ENCODE measurements at regions not wholly inside any gene's neighbourhood (a gene's known extent, or its start where the extent isn't known, plus 50 kb on each side); places are given as distances from the start of the nearest gene placed in this dataset.

DNA sequence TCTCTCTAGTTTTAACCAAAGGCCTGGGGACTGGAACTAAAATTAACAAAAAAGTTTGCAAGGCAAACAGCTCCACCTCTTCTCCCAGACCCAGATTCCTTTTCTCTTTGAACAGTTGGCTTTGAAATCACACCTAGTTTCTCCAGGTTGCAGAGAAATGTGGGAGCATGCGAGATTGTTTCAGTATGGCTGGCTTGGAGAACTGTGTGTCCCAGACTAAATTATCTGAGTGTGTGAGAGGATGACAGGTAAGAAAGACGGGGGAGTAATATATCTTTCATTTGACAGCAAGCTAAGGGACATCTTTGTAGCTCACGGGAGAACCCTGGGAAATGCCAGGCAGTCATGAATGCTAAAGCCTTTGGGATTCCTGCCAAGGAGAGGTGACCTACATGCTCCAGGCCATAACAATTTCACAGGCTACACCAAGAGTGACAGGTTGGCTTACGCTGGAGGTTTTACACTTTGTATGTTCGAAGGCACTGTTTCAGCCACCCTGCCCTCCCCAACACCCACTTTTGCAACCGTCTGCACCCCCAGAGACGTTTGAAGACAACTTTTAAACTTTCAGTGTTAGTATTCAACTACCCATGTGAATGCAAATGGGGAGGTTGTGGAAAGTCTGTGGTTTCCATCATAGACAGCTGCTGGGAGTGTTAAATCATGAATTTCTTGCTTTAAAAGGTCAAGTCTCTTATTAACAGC lies 109.3 kb upstream of the SNX19 start:
- H3K9me2 ChIP-seq (ENCODE audit: insufficient read depth, low read length): no peaks in the 10 kb centered on the region
- CTCF ChIA-PET (ENCODE audit: unreplicated experiment): no interaction called here
- TF ChIP-seq EZH2phosphoT487 (IDR thresholded peaks at IDR 0.05; ENCODE audit: borderline replicate concordance, low read depth, low read length): no peak
- TF ChIP-seq CTCF (conservative IDR thresholded peaks at IDR 0.05; ENCODE audit: low read length): no peak
- no peak overlapping the region for H2AFZ ChIP-seq (ENCODE audit: low read length)
- no peak overlapping the region for H3K4me3 ChIP-seq (ENCODE audit: low read depth, low read length, poor library complexity, severe bottlenecking)
- no peak overlapping the region for H3K4me2 ChIP-seq (ENCODE audit: low read length)
- intact Hi-C loops (cut with micrococcal nuclease; ENCODE audit: unreplicated experiment): no loop called here
- H3K36me3 ChIP-seq (ENCODE audit: insufficient read depth, low read length): no peaks in the 10 kb centered on the region
- POLR2A ChIA-PET: no interaction called here
- H3K9me3 ChIP-seq (ENCODE audit: low read length): no peaks in the 10 kb centered on the region
- H4K20me1 ChIP-seq (ENCODE audit: insufficient read depth, low read length): no peaks in the 10 kb centered on the region; the same call in 1 of the 2 replicates
- no TSS peak for BruUV-seq (replicated peaks)
- no peak overlapping the region for H3K27ac ChIP-seq (ENCODE audit: low read depth, low read length, poor library complexity, severe bottlenecking)
- H3K4me1 ChIP-seq (ENCODE audit: insufficient read depth, low read length, poor library complexity, severe bottlenecking): no peaks in the 10 kb centered on the region
- no peaks in the 10 kb centered on the region for H3K79me2 ChIP-seq (ENCODE audit: insufficient read depth, low read depth, low read length)
- no peak for DNase-seq (ENCODE audit: low spot score)

- Histone ChIP-seq H4K20me1 (ENCODE audit: insufficient read depth, low read length) (no peaks in the 10 kb centered on the region; the same call in 1 of the 2 replicates), H2AFZ (ENCODE audit: low read length) (no peak overlapping the region), H3K4me3 (ENCODE audit: low read depth, low read length, poor library complexity, severe bottlenecking) (no peak overlapping the region), H3K36me3 (ENCODE audit: insufficient read depth, low read length) (no peaks in the 10 kb centered on the region), H3K79me2 (ENCODE audit: insufficient read depth, low read depth, low read length) (no peaks in the 10 kb centered on the region), H3K4me1 (ENCODE audit: insufficient read depth, low read length, poor library complexity, severe bottlenecking) (no peaks in the 10 kb centered on the region), H3K27ac (ENCODE audit: low read depth, low read length, poor library complexity, severe bottlenecking) (no peak overlapping the region), H3K9me3 (ENCODE audit: low read length) (no peaks in the 10 kb centered on the region), H3K4me2 (ENCODE audit: low read length) (no peak overlapping the region), H3K9me2 (ENCODE audit: insufficient read depth, low read length) (no peaks in the 10 kb centered on the region)
- BruUV-seq (replicated peaks): no TSS peak
- intact Hi-C loops (cut with micrococcal nuclease; ENCODE audit: unreplicated experiment): no loop called here
- ChIA-PET CTCF (ENCODE audit: unreplicated experiment) (no interaction called here), POLR2A (no interaction called here)
- no peak for DNase-seq (ENCODE audit: low spot score)
- TF ChIP-seq EZH2phosphoT487 (IDR thresholded peaks at IDR 0.05; ENCODE audit: borderline replicate concordance, low read depth, low read length): no peak
- TF ChIP-seq CTCF (conservative IDR thresholded peaks at IDR 0.05; ENCODE audit: low read length): no peak
Measured at GRCh38 chr11:131027491-131027890, 111.2 kb upstream of the SNX19 start.

DNA sequence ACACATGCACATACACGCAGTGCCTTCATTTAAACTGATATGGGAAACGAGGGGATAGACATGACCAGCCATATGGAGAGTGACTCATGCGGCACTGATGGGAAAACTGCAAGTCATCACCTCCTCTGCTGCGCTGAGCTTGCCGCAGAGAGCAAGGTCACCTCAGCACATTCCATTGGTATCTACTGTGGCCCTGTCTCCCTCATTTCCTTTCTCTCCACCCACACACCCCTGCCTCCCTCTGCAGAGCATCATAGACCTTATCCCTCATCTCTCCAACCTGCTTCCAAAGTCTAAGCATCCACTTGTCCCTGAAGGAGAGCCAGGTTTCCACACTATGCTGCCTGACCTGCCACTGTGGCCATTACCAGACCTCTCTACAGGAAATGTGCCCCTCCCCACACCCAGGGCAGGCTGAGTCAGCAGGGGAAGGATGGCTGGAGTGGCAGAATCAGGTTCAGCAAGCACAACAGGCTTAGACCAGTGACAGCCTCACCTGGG lies 116.9 kb upstream of the SNX19 start:
- intact Hi-C loops (cut with micrococcal nuclease; ENCODE audit: unreplicated experiment): no loop called here
- H2AFZ ChIP-seq (ENCODE audit: low read length): no peak overlapping the region
- H3K9me2 ChIP-seq (ENCODE audit: insufficient read depth, low read length): no peaks in the 10 kb centered on the region
- no peaks in the 10 kb centered on the region for H3K36me3 ChIP-seq (ENCODE audit: insufficient read depth, low read length)
- no peak for DNase-seq (ENCODE audit: low spot score)
- POLR2A ChIA-PET: no interaction called here
- CTCF ChIA-PET (ENCODE audit: unreplicated experiment): no interaction called here
- no peaks in the 10 kb centered on the region for H3K79me2 ChIP-seq (ENCODE audit: insufficient read depth, low read depth, low read length)
- H3K4me1 ChIP-seq (ENCODE audit: insufficient read depth, low read length, poor library complexity, severe bottlenecking): no peaks in the 10 kb centered on the region
- no TSS peak for BruUV-seq (replicated peaks)
- no peak for TF ChIP-seq EZH2phosphoT487 (IDR thresholded peaks at IDR 0.05; ENCODE audit: borderline replicate concordance, low read depth, low read length)
- TF ChIP-seq CTCF (conservative IDR thresholded peaks at IDR 0.05; ENCODE audit: low read length): no peak
- no peak overlapping the region for H3K27ac ChIP-seq (ENCODE audit: low read depth, low read length, poor library complexity, severe bottlenecking)
- H3K4me2 ChIP-seq (ENCODE audit: low read length): no peak overlapping the region
- H3K4me3 ChIP-seq (ENCODE audit: low read depth, low read length, poor library complexity, severe bottlenecking): no peak overlapping the region
- no peaks in the 10 kb centered on the region for H3K9me3 ChIP-seq (ENCODE audit: low read length)
- no peaks in the 10 kb centered on the region for H4K20me1 ChIP-seq (ENCODE audit: insufficient read depth, low read length)
